T-helper 17 cell (primary cell): ENCODE measurements at regions not wholly inside any gene's neighbourhood (a gene's known extent, or its start where the extent isn't known, plus 50 kb on each side); places are given as distances from the start of the nearest gene placed in this dataset.
"Not testable (repeated sequence)": the region's sequence is repeated elsewhere in the genome, so short reads cannot be mapped to it uniquely, and the experiment has no call there.

ENCODE experiments used
- ATAC-seq: fragments of 150-1000 bp; cut with Tn5 transposase; 2 replicates; pipeline ENCODE4 v1.10.0; 2021; ENCODE audit warnings: mild to moderate bottlenecking, moderate library complexity
- DNase-seq, 3 donors: peaks; one replicate each; pipeline versions ENCODE4 v3.0.0 to v3.0.0-alpha.2; 2020 to 2021
- H3K9me3 ChIP-seq: one replicate; pipeline ENCODE4 v1.7.0; 2013; ENCODE audit warnings: low read length, mild to moderate bottlenecking; ENCODE audit not compliant: control insufficient read depth, poor library complexity, severe bottlenecking
- H3K27ac Mint-ChIP-seq: one replicate; pipeline ENCODE4 v1.8.0; 2022; ENCODE audit warnings: mild to moderate bottlenecking, moderate library complexity, mixed read lengths
- H3K27me3 Mint-ChIP-seq: one replicate; pipeline ENCODE4 v1.8.0; 2022; ENCODE audit warnings: mixed read lengths
- H3K36me3 Mint-ChIP-seq: one replicate; pipeline ENCODE4 v1.8.0; 2022; ENCODE audit warnings: low read depth, mixed read lengths
- H3K4me1 Mint-ChIP-seq: one replicate; pipeline ENCODE4 v1.8.0; 2022; ENCODE audit warnings: mild to moderate bottlenecking, mixed read lengths
- H3K4me3 Mint-ChIP-seq: one replicate; pipeline ENCODE4 v1.8.0; 2022; ENCODE audit warnings: mild to moderate bottlenecking, moderate library complexity, mixed read lengths

GRCh38 chr3:137194301-137194700 lies 236.5 kb downstream of the IL20RB start:
- DNase-seq = no peak
- no peak for ATAC-seq
- no peak overlapping the region for H3K27ac Mint-ChIP-seq

GRCh38 chr3:137198374-137198773 lies 240.6 kb downstream of the IL20RB start:
- DNase-seq, H3K27ac Mint-ChIP-seq, H3K36me3 Mint-ChIP-seq, H3K4me3 Mint-ChIP-seq, ATAC-seq, H3K4me1 Mint-ChIP-seq, H3K9me3 ChIP-seq: not testable (repeated sequence)
- peaks cover 10% of the 10 kb centered on the region for H3K27me3 Mint-ChIP-seq

More at GRCh38 chr3:137194301-137194700, 236.5 kb downstream of the IL20RB start:
- no peaks in the 10 kb centered on the region for H3K9me3 ChIP-seq
- H3K27me3 Mint-ChIP-seq = peaks cover 10% of the 10 kb centered on the region
- H3K4me1 Mint-ChIP-seq = no peaks in the 10 kb centered on the region
- H3K36me3 Mint-ChIP-seq = no peaks in the 10 kb centered on the region
- H3K4me3 Mint-ChIP-seq = no peak overlapping the region

GRCh38 chr3:137199678-137200077 lies 241.9 kb downstream of the IL20RB start:
- no peaks in the 10 kb centered on the region for H3K9me3 ChIP-seq
- Mint-ChIP-seq H3K27ac (no peak overlapping the region), H3K27me3 (peaks cover 3% of the 10 kb centered on the region), H3K4me1 (no peaks in the 10 kb centered on the region), H3K36me3 (no peaks in the 10 kb centered on the region), H3K4me3 (no peak overlapping the region)
- ATAC-seq = no peak
- no peak for DNase-seq

GRCh38 chr3:137201066-137201465 lies 243.3 kb downstream of the IL20RB start:
- H3K27me3 Mint-ChIP-seq = peaks cover 6% of the 10 kb centered on the region
- ATAC-seq (no peak), DNase-seq (no peak)
- no peaks in the 10 kb centered on the region for H3K36me3 Mint-ChIP-seq
- H3K4me1 Mint-ChIP-seq = no peaks in the 10 kb centered on the region
- H3K9me3 ChIP-seq = no peaks in the 10 kb centered on the region
- H3K4me3 Mint-ChIP-seq = no peak overlapping the region
- no peak overlapping the region for H3K27ac Mint-ChIP-seq

GRCh38 chr3:137202941-137203340 lies 245.2 kb downstream of the IL20RB start:
- no peak overlapping the region for H3K4me3 Mint-ChIP-seq
- H3K27ac Mint-ChIP-seq = no peak overlapping the region
- no peaks in the 10 kb centered on the region for H3K4me1 Mint-ChIP-seq
- no peaks in the 10 kb centered on the region for H3K9me3 ChIP-seq
- peaks cover 7% of the 10 kb centered on the region for H3K27me3 Mint-ChIP-seq
- DNase-seq (no peak), ATAC-seq (no peak)
- H3K36me3 Mint-ChIP-seq = no peaks in the 10 kb centered on the region

GRCh38 chr3:137204409-137204808 lies 246.6 kb downstream of the IL20RB start:
- Mint-ChIP-seq H3K27ac (no peak overlapping the region), H3K27me3 (peaks cover 7% of the 10 kb centered on the region), H3K4me1 (no peaks in the 10 kb centered on the region), H3K36me3 (no peaks in the 10 kb centered on the region), H3K4me3 (no peak overlapping the region)
- no peak for ATAC-seq
- no peaks in the 10 kb centered on the region for H3K9me3 ChIP-seq
- no peak for DNase-seq

- H3K9me3 ChIP-seq = no peaks in the 10 kb centered on the region
- H3K27me3 Mint-ChIP-seq = peaks cover 7% of the 10 kb centered on the region
- no peaks in the 10 kb centered on the region for H3K36me3 Mint-ChIP-seq
- ATAC-seq = no peak
- no peaks in the 10 kb centered on the region for H3K4me1 Mint-ChIP-seq
- no peak overlapping the region for H3K4me3 Mint-ChIP-seq
- no peak overlapping the region for H3K27ac Mint-ChIP-seq
- no peak for DNase-seq
Observed at GRCh38 chr3:137205394-137206045, 247.7 kb downstream of the IL20RB start.

- no peaks in the 10 kb centered on the region for H3K9me3 ChIP-seq
- DNase-seq (no peak), ATAC-seq (no peak)
- Mint-ChIP-seq H3K36me3 (no peaks in the 10 kb centered on the region), H3K4me1 (no peaks in the 10 kb centered on the region), H3K4me3 (no peak overlapping the region), H3K27me3 (peaks cover 7% of the 10 kb centered on the region), H3K27ac (no peak overlapping the region)
Observed at GRCh38 chr3:137207616-137208015, 249.8 kb downstream of the IL20RB start.

GRCh38 chr3:137217733-137218132 lies 259.9 kb downstream of the IL20RB start:
- Mint-ChIP-seq H3K27ac (no peak overlapping the region), H3K27me3 (no peaks in the 10 kb centered on the region), H3K4me1 (no peaks in the 10 kb centered on the region), H3K4me3 (no peak overlapping the region), H3K36me3 (no peaks in the 10 kb centered on the region)
- ATAC-seq (no peak), DNase-seq (no peak)
- no peaks in the 10 kb centered on the region for H3K9me3 ChIP-seq

GRCh38 chr3:137219801-137220445 lies 262.1 kb downstream of the IL20RB start:
- no peaks in the 10 kb centered on the region for H3K4me1 Mint-ChIP-seq
- peaks cover 4% of the 10 kb centered on the region for H3K27me3 Mint-ChIP-seq

GRCh38 chr3:137222736-137223225 lies 265.0 kb downstream of the IL20RB start:
- H3K27me3 Mint-ChIP-seq = peaks cover 5% of the 10 kb centered on the region
- no peaks in the 10 kb centered on the region for H3K9me3 ChIP-seq
- H3K27ac Mint-ChIP-seq = no peak overlapping the region
- ATAC-seq (no peak), DNase-seq (no peak)
- H3K36me3 Mint-ChIP-seq = peaks cover 2% of the 10 kb centered on the region
- H3K4me1 Mint-ChIP-seq = no peaks in the 10 kb centered on the region
- H3K4me3 Mint-ChIP-seq = no peak overlapping the region

More at GRCh38 chr3:137219801-137220445, 262.1 kb downstream of the IL20RB start:
- no peaks in the 10 kb centered on the region for H3K36me3 Mint-ChIP-seq
- DNase-seq (no peak), ATAC-seq (no peak)
- H3K9me3 ChIP-seq = no peaks in the 10 kb centered on the region
- no peak overlapping the region for H3K4me3 Mint-ChIP-seq
- no peak overlapping the region for H3K27ac Mint-ChIP-seq

GRCh38 chr3:137224464-137224863 lies 266.7 kb downstream of the IL20RB start:
- DNase-seq (no peak), ATAC-seq (no peak)
- no peaks in the 10 kb centered on the region for H3K4me1 Mint-ChIP-seq
- peaks cover 2% of the 10 kb centered on the region for H3K36me3 Mint-ChIP-seq
- no peak overlapping the region for H3K27ac Mint-ChIP-seq
- H3K27me3 Mint-ChIP-seq = peaks cover 10% of the 10 kb centered on the region
- no peaks in the 10 kb centered on the region for H3K9me3 ChIP-seq
- H3K4me3 Mint-ChIP-seq = no peak overlapping the region

GRCh38 chr3:137242836-137243400 lies 285.1 kb downstream of the IL20RB start:
- Mint-ChIP-seq H3K4me3 (no peak overlapping the region), H3K27me3 (peaks cover 6% of the 10 kb centered on the region), H3K27ac (no peak overlapping the region), H3K4me1 (no peaks in the 10 kb centered on the region), H3K36me3 (no peaks in the 10 kb centered on the region)
- ATAC-seq (no peak), DNase-seq (no peak)
- no peaks in the 10 kb centered on the region for H3K9me3 ChIP-seq
